ENCODE measurements at regions not wholly inside any gene's neighbourhood (a gene's known extent, or its start where the extent isn't known, plus 50 kb on each side); places are given as distances from the start of the nearest gene placed in this dataset.

- H3K4me3 ChIP-seq (ENCODE audit: low read length) = no peak overlapping the region
- no peak overlapping the region for H3K27ac ChIP-seq (ENCODE audit: low read depth, low read length)
- no peaks in the 10 kb centered on the region for H3K36me3 ChIP-seq (ENCODE audit: control insufficient read depth, insufficient read depth, low read length)
- no peaks in the 10 kb centered on the region for H3K4me1 ChIP-seq (ENCODE audit: control insufficient read depth, insufficient read depth, low read length)
- no peaks in the 10 kb centered on the region for H3K27me3 ChIP-seq (ENCODE audit: control insufficient read depth, insufficient read depth, low read length)
- no peak overlapping the region for H3K9ac ChIP-seq (ENCODE audit: low read length)
Observed at GRCh38 chr2:144705328-144706245, 185.7 kb upstream of the ZEB2 start.

GRCh38 chr2:144704709-144705095 lies 184.8 kb upstream of the ZEB2 start:
- H3K27ac ChIP-seq (ENCODE audit: low read depth, low read length) = no peak overlapping the region
- H3K36me3 ChIP-seq (ENCODE audit: control insufficient read depth, insufficient read depth, low read length) = no peaks in the 10 kb centered on the region
- H3K4me3 ChIP-seq (ENCODE audit: low read length) = no peak overlapping the region
- no peaks in the 10 kb centered on the region for H3K4me1 ChIP-seq (ENCODE audit: control insufficient read depth, insufficient read depth, low read length)
- H3K27me3 ChIP-seq (ENCODE audit: control insufficient read depth, insufficient read depth, low read length) = no peaks in the 10 kb centered on the region
- H3K9ac ChIP-seq (ENCODE audit: low read length) = no peak overlapping the region

- H3K36me3 ChIP-seq (ENCODE audit: control insufficient read depth, insufficient read depth, low read length) = no peaks in the 10 kb centered on the region
- H3K27ac ChIP-seq (ENCODE audit: low read depth, low read length) = no peak overlapping the region
- no peaks in the 10 kb centered on the region for H3K27me3 ChIP-seq (ENCODE audit: control insufficient read depth, insufficient read depth, low read length)
- no peaks in the 10 kb centered on the region for H3K4me1 ChIP-seq (ENCODE audit: control insufficient read depth, insufficient read depth, low read length)
- H3K9ac ChIP-seq (ENCODE audit: low read length) = no peak overlapping the region
- H3K4me3 ChIP-seq (ENCODE audit: low read length) = no peak overlapping the region
Observed at GRCh38 chr2:144703852-144704708, 184.2 kb upstream of the ZEB2 start.

- Histone ChIP-seq H3K9ac (ENCODE audit: low read length) (no peak overlapping the region), H3K4me3 (ENCODE audit: low read length) (no peak overlapping the region), H3K36me3 (ENCODE audit: control insufficient read depth, insufficient read depth, low read length) (no peaks in the 10 kb centered on the region), H3K4me1 (ENCODE audit: control insufficient read depth, insufficient read depth, low read length) (no peaks in the 10 kb centered on the region), H3K27ac (ENCODE audit: low read depth, low read length) (no peak overlapping the region), H3K27me3 (ENCODE audit: control insufficient read depth, insufficient read depth, low read length) (no peaks in the 10 kb centered on the region)
Observed at GRCh38 chr2:144702051-144702450, 182.1 kb upstream of the ZEB2 start.

GRCh38 chr2:144701259-144701658 lies 181.3 kb upstream of the ZEB2 start:
- peak overlapping the region; percentile 23 for H3K27ac ChIP-seq (ENCODE audit: low read depth, low read length)

GRCh38 chr2:144698156-144698555 lies 178.2 kb upstream of the ZEB2 start:
- H3K27me3 ChIP-seq (ENCODE audit: control insufficient read depth, insufficient read depth, low read length) = no peaks in the 10 kb centered on the region
- H3K4me3 ChIP-seq (ENCODE audit: low read length) = no peak overlapping the region

More at GRCh38 chr2:144701259-144701658, 181.3 kb upstream of the ZEB2 start:
- no peaks in the 10 kb centered on the region for H3K36me3 ChIP-seq (ENCODE audit: control insufficient read depth, insufficient read depth, low read length)
- H3K4me1 ChIP-seq (ENCODE audit: control insufficient read depth, insufficient read depth, low read length) = no peaks in the 10 kb centered on the region
- H3K27me3 ChIP-seq (ENCODE audit: control insufficient read depth, insufficient read depth, low read length) = no peaks in the 10 kb centered on the region
- no peak overlapping the region for H3K9ac ChIP-seq (ENCODE audit: low read length)
- H3K4me3 ChIP-seq (ENCODE audit: low read length) = no peak overlapping the region

GRCh38 chr2:144695657-144696056 lies 175.7 kb upstream of the ZEB2 start:
- H3K27ac ChIP-seq (ENCODE audit: low read depth, low read length) = no peak overlapping the region
- no peaks in the 10 kb centered on the region for H3K4me1 ChIP-seq (ENCODE audit: control insufficient read depth, insufficient read depth, low read length)
- H3K4me3 ChIP-seq (ENCODE audit: low read length) = no peak overlapping the region
- no peaks in the 10 kb centered on the region for H3K27me3 ChIP-seq (ENCODE audit: control insufficient read depth, insufficient read depth, low read length)
- no peak overlapping the region for H3K9ac ChIP-seq (ENCODE audit: low read length)
- H3K36me3 ChIP-seq (ENCODE audit: control insufficient read depth, insufficient read depth, low read length) = no peaks in the 10 kb centered on the region

More at GRCh38 chr2:144698156-144698555, 178.2 kb upstream of the ZEB2 start:
- Histone ChIP-seq H3K4me1 (ENCODE audit: control insufficient read depth, insufficient read depth, low read length) (no peaks in the 10 kb centered on the region), H3K9ac (ENCODE audit: low read length) (no peak overlapping the region), H3K36me3 (ENCODE audit: control insufficient read depth, insufficient read depth, low read length) (no peaks in the 10 kb centered on the region), H3K27ac (ENCODE audit: low read depth, low read length) (no peak overlapping the region)

- H3K27ac ChIP-seq (ENCODE audit: low read depth, low read length) = no peak overlapping the region
- no peak overlapping the region for H3K9ac ChIP-seq (ENCODE audit: low read length)
- H3K36me3 ChIP-seq (ENCODE audit: control insufficient read depth, insufficient read depth, low read length) = no peaks in the 10 kb centered on the region
- no peaks in the 10 kb centered on the region for H3K27me3 ChIP-seq (ENCODE audit: control insufficient read depth, insufficient read depth, low read length)
- H3K4me3 ChIP-seq (ENCODE audit: low read length) = no peak overlapping the region
- H3K4me1 ChIP-seq (ENCODE audit: control insufficient read depth, insufficient read depth, low read length) = no peaks in the 10 kb centered on the region
Observed at GRCh38 chr2:144694456-144694855, 174.5 kb upstream of the ZEB2 start.

GRCh38 chr2:144693179-144693578 lies 173.3 kb upstream of the ZEB2 start:
- no peaks in the 10 kb centered on the region for H3K36me3 ChIP-seq (ENCODE audit: control insufficient read depth, insufficient read depth, low read length)
- H3K4me1 ChIP-seq (ENCODE audit: control insufficient read depth, insufficient read depth, low read length) = no peaks in the 10 kb centered on the region
- H3K27ac ChIP-seq (ENCODE audit: low read depth, low read length) = no peak overlapping the region
- no peaks in the 10 kb centered on the region for H3K27me3 ChIP-seq (ENCODE audit: control insufficient read depth, insufficient read depth, low read length)
- no peak overlapping the region for H3K9ac ChIP-seq (ENCODE audit: low read length)
- no peak overlapping the region for H3K4me3 ChIP-seq (ENCODE audit: low read length)

- no peaks in the 10 kb centered on the region for H3K27me3 ChIP-seq (ENCODE audit: control insufficient read depth, insufficient read depth, low read length)
- H3K27ac ChIP-seq (ENCODE audit: low read depth, low read length) = no peak overlapping the region
- H3K4me1 ChIP-seq (ENCODE audit: control insufficient read depth, insufficient read depth, low read length) = no peaks in the 10 kb centered on the region
- H3K9ac ChIP-seq (ENCODE audit: low read length) = no peak overlapping the region
- no peaks in the 10 kb centered on the region for H3K36me3 ChIP-seq (ENCODE audit: control insufficient read depth, insufficient read depth, low read length)
- H3K4me3 ChIP-seq (ENCODE audit: low read length) = no peak overlapping the region
Observed at GRCh38 chr2:144692661-144693060, 172.7 kb upstream of the ZEB2 start.

GRCh38 chr2:144690771-144691170 lies 170.9 kb upstream of the ZEB2 start:
- Histone ChIP-seq H3K9ac (ENCODE audit: low read length) (no peak overlapping the region), H3K4me3 (ENCODE audit: low read length) (no peak overlapping the region), H3K27me3 (ENCODE audit: control insufficient read depth, insufficient read depth, low read length) (no peaks in the 10 kb centered on the region), H3K36me3 (ENCODE audit: control insufficient read depth, insufficient read depth, low read length) (no peaks in the 10 kb centered on the region), H3K4me1 (ENCODE audit: control insufficient read depth, insufficient read depth, low read length) (no peaks in the 10 kb centered on the region), H3K27ac (ENCODE audit: low read depth, low read length) (no peak overlapping the region)

GRCh38 chr2:144686518-144687215 lies 166.7 kb upstream of the ZEB2 start:
- Histone ChIP-seq H3K4me1 (ENCODE audit: control insufficient read depth, insufficient read depth, low read length) (no peaks in the 10 kb centered on the region), H3K36me3 (ENCODE audit: control insufficient read depth, insufficient read depth, low read length) (no peaks in the 10 kb centered on the region), H3K27ac (ENCODE audit: low read depth, low read length) (no peak overlapping the region), H3K27me3 (ENCODE audit: control insufficient read depth, insufficient read depth, low read length) (no peaks in the 10 kb centered on the region), H3K9ac (ENCODE audit: low read length) (no peak overlapping the region), H3K4me3 (ENCODE audit: low read length) (no peak overlapping the region)

Data from rectal smooth muscle tissue (tissue), 1 donor.